HUDEP-2 (cell line): ENCODE measurements at regions not wholly inside any gene's neighbourhood (a gene's known extent, or its start where the extent isn't known, plus 50 kb on each side); places are given as distances from the start of the nearest gene placed in this dataset.
"Not testable (repeated sequence)": the region's sequence is repeated elsewhere in the genome, so short reads cannot be mapped to it uniquely, and the experiment has no call there.

Experiments used
- DNase-seq, 76 experiments: peaks; one replicate each; lab custom pipeline; 2025; ENCODE audit not compliant: unreplicated experiment in 76 of 76; lab: John Stamatoyannopoulos, UW

GRCh38 chr7:114799628-114800028, 122.3 kb upstream of the MDFIC start:
- DNase-seq, result no peak

- DNase-seq, result no peak
Measured at GRCh38 chr7:114802632-114803031, 119.3 kb upstream of the MDFIC start.

GRCh38 chr7:114806590-114807162, 115.2 kb upstream of the MDFIC start:
- peak in 10 of 76 experiments; percentile 1 to 67 (median 50) for DNase-seq

- DNase-seq, result no peak
Measured at GRCh38 chr7:114812570-114812969, 109.3 kb upstream of the MDFIC start.

GRCh38 chr7:114813624-114814023, 108.3 kb upstream of the MDFIC start:
- DNase-seq, result no peak

GRCh38 chr7:114817036-114817435, 104.9 kb upstream of the MDFIC start:
- not testable (repeated sequence) for DNase-seq

- DNase-seq, result no peak
Measured at GRCh38 chr7:114818501-114818900, 103.4 kb upstream of the MDFIC start.

GRCh38 chr7:114819616-114820362, 102.1 kb upstream of the MDFIC start:
- DNase-seq, result no peak

GRCh38 chr7:114821030-114821900, 100.6 kb upstream of the MDFIC start:
- no peak for DNase-seq

GRCh38 chr7:114822131-114822530, 99.8 kb upstream of the MDFIC start:
- no peak for DNase-seq

- no peak for DNase-seq
Measured at GRCh38 chr7:114822844-114823243, 99.0 kb upstream of the MDFIC start.

- DNase-seq, result no peak
Measured at GRCh38 chr7:114823290-114823689, 98.6 kb upstream of the MDFIC start.

- DNase-seq, result no peak
Measured at GRCh38 chr7:114825423-114825951, 96.4 kb upstream of the MDFIC start.

GRCh38 chr7:114830952-114831351, 90.9 kb upstream of the MDFIC start:
- no peak for DNase-seq

GRCh38 chr7:114832906-114833595, 88.8 kb upstream of the MDFIC start:
- no peak for DNase-seq

- DNase-seq, result no peak
Measured at GRCh38 chr7:114835303-114835702, 86.6 kb upstream of the MDFIC start.

GRCh38 chr7:114835861-114836260, 86.0 kb upstream of the MDFIC start:
- DNase-seq, result no peak

GRCh38 chr7:114842551-114843065, 79.3 kb upstream of the MDFIC start:
- DNase-seq, result no peak

GRCh38 chr7:114843102-114843501, 78.8 kb upstream of the MDFIC start:
- no peak for DNase-seq

- DNase-seq, result no peak
Measured at GRCh38 chr7:114851406-114852061, 70.4 kb upstream of the MDFIC start.
